ENCODE measurements at regions not wholly inside any gene's neighbourhood (a gene's known extent, or its start where the extent isn't known, plus 50 kb on each side); places are given as distances from the start of the nearest gene placed in this dataset.

GRCh38 chr3:76972624-76973296 lies 67.1 kb upstream of the ROBO2 start:
- no peak for DNase-seq (ENCODE audit: low spot score)

GRCh38 chr3:76976996-76977395 lies 62.9 kb upstream of the ROBO2 start:
- no peak for DNase-seq (ENCODE audit: low spot score)

GRCh38 chr3:76985645-76986044 lies 54.3 kb upstream of the ROBO2 start:
- DNase-seq (ENCODE audit: low spot score): no peak

- no peak for DNase-seq (ENCODE audit: low spot score)
Observed at GRCh38 chr3:76986876-76987474, 52.9 kb upstream of the ROBO2 start.

Measured in D341Med (cell line).